ENCODE measurements at regions not wholly inside any gene's neighbourhood (a gene's known extent, or its start where the extent isn't known, plus 50 kb on each side); places are given as distances from the start of the nearest gene placed in this dataset.

DNA sequence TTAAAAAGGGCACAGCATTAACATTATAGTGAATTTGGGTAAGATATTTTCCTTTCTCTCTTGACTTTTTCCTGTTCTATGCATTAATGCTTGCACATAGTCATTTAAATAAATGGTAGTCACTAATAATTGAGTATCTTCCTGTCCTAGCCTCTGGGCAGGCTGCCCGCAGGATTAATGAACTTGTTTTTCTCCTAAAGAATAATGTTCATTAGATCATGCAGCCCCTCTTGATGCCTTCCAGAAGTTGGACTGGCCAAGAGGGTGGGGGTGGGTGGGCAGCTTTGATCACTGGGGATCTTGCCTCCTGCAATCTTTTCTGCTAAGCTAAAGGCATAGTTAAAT is 514.5 kb upstream of the CDH2 start (continued):
- TF ChIP-seq, protein P1, sequence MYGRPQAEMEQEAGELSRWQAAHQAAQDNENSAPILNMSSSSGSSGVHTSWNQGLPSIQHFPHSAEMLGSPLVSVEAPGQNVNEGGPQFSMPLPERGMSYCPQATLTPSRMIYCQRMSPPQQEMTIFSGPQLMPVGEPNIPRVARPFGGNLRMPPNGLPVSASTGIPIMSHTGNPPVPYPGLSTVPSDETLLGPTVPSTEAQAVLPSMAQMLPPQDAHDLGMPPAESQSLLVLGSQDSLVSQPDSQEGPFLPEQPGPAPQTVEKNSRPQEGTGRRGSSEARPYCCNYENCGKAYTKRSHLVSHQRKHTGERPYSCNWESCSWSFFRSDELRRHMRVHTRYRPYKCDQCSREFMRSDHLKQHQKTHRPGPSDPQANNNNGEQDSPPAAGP (tag by site-specific recombination; IDR thresholded peaks at IDR 0.05): no peak
- TF ChIP-seq ZNF501 (tag by site-specific recombination; IDR thresholded peaks at IDR 0.05) (no peak), ZNF423 (tag by site-specific recombination; IDR thresholded peaks at IDR 0.05) (no peak), ZBTB20 (tag by site-specific recombination; IDR thresholded peaks at IDR 0.05) (no peak), ZNF560 (tag by site-specific recombination; IDR thresholded peaks at IDR 0.05; ENCODE audit: borderline replicate concordance) (no peak)

GRCh38 chr18:28690836-28691495 is 514.0 kb upstream of the CDH2 start:
- Histone ChIP-seq H3K4me3 (ENCODE audit: low read depth, low read length) (no peak overlapping the region), H3K27ac (ENCODE audit: extremely low read depth, low read depth, low read length) (no peak overlapping the region), H3K9me3 (ENCODE audit: control insufficient read depth, insufficient read depth, low read depth, low read length) (no peaks in the 10 kb centered on the region), H3K36me3 (ENCODE audit: control insufficient read depth in 2 of 2, insufficient read depth in 1 of 2, low read length in 2 of 2) (no peaks in the 10 kb centered on the region), H3K4me1 (ENCODE audit: control insufficient read depth, insufficient read depth, low read length) (no peaks in the 10 kb centered on the region)
- no peak for TF ChIP-seq ZFHX2 (tag by site-specific recombination; conservative IDR thresholded peaks at IDR 0.05)
- TF ChIP-seq ZNF335 (tag by site-specific recombination; conservative IDR thresholded peaks at IDR 0.05): no peak
- TF ChIP-seq, protein P2, sequence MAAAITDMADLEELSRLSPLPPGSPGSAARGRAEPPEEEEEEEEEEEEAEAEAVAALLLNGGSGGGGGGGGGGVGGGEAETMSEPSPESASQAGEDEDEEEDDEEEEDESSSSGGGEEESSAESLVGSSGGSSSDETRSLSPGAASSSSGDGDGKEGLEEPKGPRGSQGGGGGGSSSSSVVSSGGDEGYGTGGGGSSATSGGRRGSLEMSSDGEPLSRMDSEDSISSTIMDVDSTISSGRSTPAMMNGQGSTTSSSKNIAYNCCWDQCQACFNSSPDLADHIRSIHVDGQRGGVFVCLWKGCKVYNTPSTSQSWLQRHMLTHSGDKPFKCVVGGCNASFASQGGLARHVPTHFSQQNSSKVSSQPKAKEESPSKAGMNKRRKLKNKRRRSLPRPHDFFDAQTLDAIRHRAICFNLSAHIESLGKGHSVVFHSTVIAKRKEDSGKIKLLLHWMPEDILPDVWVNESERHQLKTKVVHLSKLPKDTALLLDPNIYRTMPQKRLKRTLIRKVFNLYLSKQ (tag by site-specific recombination; IDR thresholded peaks at IDR 0.05; ENCODE audit: borderline replicate concordance): no peak
- TF ChIP-seq ZNF146 (tag by site-specific recombination; IDR thresholded peaks at IDR 0.05): no peak
- no peak for TF ChIP-seq ZNF398 (tag by site-specific recombination; IDR thresholded peaks at IDR 0.05)
- TF ChIP-seq OSR2 (tag by site-specific recombination; IDR thresholded peaks at IDR 0.05): no peak
- TF ChIP-seq ZNF248 (tag by site-specific recombination; IDR thresholded peaks at IDR 0.05): no peak
- ChIA-PET CTCF (interaction anchor here (0.7 kb wide), 1 partner anchor 505 kb away, joined by 3 read pairs; no protein-coding TSS in a partner anchor), POLR2A (no interaction called here)

DNA sequence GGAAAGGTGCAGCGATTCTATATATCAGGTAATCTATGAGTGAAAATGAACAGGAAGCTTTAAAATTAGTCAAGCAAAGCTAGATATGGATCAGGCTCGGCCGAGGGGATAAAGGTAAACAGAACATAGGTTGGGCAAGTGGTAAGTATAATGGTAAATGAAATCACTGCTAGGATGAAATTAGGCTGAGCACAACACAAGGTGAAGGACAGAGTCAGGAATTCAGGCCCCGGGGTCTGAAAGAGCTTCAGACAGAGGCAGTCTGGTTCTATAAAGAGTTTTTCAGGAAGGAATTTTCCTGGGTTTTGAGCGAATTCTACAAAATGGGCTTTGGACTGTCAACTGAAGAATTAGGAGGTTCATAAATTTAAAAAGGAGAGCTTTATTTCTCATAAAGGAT is 513.2 kb upstream of the CDH2 start:
- no peak overlapping the region for H3K27ac ChIP-seq (ENCODE audit: extremely low read depth, low read depth, low read length)
- H3K36me3 ChIP-seq (ENCODE audit: control insufficient read depth in 2 of 2, insufficient read depth in 1 of 2, low read length in 2 of 2): no peaks in the 10 kb centered on the region
- H3K4me1 ChIP-seq (ENCODE audit: control insufficient read depth, insufficient read depth, low read length): no peaks in the 10 kb centered on the region
- H3K4me3 ChIP-seq (ENCODE audit: low read depth, low read length): no peak overlapping the region
- POLR2A ChIA-PET: no interaction called here
- H3K9me3 ChIP-seq (ENCODE audit: control insufficient read depth, insufficient read depth, low read depth, low read length): no peaks in the 10 kb centered on the region
- no peak for TF ChIP-seq ZNF645 (tag by site-specific recombination; IDR thresholded peaks at IDR 0.05)
- TF ChIP-seq ZNF76 (tag by site-specific recombination; IDR thresholded peaks at IDR 0.05; ENCODE audit: borderline replicate concordance, low read depth): no peak
- no peak for TF ChIP-seq KLF9 (tag by site-specific recombination; IDR thresholded peaks at IDR 0.05; ENCODE audit: low read depth)
- no peak for TF ChIP-seq ZNF843 (tag by site-specific recombination; IDR thresholded peaks at IDR 0.05)
- TF ChIP-seq ZBTB20 (tag by site-specific recombination; IDR thresholded peaks at IDR 0.05): no peak
- TF ChIP-seq, protein P3, sequence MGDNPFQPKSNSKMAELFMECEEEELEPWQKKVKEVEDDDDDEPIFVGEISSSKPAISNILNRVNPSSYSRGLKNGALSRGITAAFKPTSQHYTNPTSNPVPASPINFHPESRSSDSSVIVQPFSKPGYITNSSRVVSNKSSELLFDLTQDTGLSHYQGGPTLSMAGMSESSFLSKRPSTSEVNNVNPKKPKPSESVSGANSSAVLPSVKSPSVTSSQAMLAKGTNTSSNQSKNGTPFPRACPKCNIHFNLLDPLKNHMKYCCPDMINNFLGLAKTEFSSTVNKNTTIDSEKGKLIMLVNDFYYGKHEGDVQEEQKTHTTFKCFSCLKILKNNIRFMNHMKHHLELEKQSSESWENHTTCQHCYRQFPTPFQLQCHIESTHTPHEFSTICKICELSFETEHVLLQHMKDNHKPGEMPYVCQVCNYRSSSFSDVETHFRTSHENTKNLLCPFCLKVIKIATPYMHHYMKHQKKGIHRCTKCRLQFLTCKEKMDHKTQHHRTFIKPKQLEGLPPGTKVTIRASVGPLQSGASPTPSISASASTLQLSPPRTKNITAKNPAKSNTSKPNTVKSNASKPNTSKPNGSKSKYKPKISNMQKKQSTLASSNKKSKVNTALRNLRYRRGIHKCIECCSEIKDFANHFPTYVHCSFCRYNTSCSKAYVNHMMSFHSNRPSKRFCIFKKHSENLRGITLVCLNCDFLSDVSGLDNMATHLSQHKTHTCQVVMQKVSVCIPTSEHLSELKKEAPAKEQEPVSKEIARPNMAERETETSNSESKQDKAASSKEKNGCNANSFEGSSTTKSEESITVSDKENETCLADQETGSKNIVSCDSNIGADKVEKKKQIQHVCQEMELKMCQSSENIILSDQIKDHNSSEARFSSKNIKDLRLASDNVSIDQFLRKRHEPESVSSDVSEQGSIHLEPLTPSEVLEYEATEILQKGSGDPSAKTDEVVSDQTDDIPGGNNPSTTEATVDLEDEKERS (tag by site-specific recombination; IDR thresholded peaks at IDR 0.05): no peak
- TF ChIP-seq ZNF426 (tag by site-specific recombination; IDR thresholded peaks at IDR 0.05): no peak
- no peak for TF ChIP-seq ZNF239 (tag by site-specific recombination; IDR thresholded peaks at IDR 0.05)
- TF ChIP-seq ZNF132 (tag by site-specific recombination; IDR thresholded peaks at IDR 0.05; ENCODE audit: borderline replicate concordance): no peak
- CTCF ChIA-PET: interaction anchor here (0.6 to 0.7 kb wide), 2 partner anchors 17 to 284 kb away, joined by 3 to 4 read pairs; no protein-coding TSS in a partner anchor
